M059J (cell line): ENCODE measurements at regions not wholly inside any gene's neighbourhood (a gene's known extent, or its start where the extent isn't known, plus 50 kb on each side); places are given as distances from the start of the nearest gene placed in this dataset.
A peak's percentile ranks its signal among the peaks of the same experiment; 100 is the strongest.

Experiments
- DNase-seq: peaks from one replicate; pipeline ENCODE4 v3.0.0-alpha.2; 2012; ENCODE audit warnings: low read depth

DNA sequence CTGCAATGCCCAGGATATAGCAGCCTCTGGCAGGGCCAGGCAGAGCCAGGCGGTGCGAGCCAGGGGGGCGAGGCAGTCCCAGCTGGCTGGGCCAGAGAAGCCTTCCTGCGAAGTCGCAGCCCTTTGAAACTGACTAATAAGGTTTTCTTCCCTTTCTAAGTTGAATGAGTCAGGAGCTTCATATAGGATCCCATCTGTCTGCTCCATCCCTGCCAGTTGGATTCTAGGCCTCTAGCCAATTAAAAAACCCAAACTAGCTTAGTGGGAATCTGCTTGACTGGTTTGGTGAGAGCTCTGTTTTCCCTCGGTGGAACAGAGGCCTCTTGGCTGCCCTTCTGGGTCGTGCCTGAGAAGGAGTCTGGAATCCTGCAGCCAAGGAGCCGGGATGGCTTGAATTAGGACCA lies 70.1 kb upstream of the RAPGEF1 start:
- DNase-seq, result peak; percentile 57

DNA sequence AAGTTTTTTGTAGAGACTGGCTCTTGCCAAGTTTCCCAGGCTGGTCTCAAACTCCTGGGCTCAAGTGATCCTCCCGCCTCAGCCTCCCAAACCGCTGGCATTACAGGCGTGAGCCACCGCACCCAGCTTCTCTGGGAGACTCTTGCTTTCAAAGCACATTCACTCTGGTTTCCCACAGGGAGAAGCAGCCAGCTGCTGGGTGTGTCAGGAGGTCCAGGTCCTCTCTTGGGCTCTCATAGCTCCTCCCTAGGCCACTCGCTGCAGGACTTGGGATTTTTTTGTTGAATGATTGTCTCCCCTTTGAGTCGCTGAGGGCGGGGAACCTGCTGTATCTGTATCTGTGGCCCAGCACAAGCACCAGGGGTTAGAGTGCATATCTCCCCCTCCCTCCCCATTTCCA lies 68.4 kb upstream of the RAPGEF1 start:
- no peak for DNase-seq

DNA sequence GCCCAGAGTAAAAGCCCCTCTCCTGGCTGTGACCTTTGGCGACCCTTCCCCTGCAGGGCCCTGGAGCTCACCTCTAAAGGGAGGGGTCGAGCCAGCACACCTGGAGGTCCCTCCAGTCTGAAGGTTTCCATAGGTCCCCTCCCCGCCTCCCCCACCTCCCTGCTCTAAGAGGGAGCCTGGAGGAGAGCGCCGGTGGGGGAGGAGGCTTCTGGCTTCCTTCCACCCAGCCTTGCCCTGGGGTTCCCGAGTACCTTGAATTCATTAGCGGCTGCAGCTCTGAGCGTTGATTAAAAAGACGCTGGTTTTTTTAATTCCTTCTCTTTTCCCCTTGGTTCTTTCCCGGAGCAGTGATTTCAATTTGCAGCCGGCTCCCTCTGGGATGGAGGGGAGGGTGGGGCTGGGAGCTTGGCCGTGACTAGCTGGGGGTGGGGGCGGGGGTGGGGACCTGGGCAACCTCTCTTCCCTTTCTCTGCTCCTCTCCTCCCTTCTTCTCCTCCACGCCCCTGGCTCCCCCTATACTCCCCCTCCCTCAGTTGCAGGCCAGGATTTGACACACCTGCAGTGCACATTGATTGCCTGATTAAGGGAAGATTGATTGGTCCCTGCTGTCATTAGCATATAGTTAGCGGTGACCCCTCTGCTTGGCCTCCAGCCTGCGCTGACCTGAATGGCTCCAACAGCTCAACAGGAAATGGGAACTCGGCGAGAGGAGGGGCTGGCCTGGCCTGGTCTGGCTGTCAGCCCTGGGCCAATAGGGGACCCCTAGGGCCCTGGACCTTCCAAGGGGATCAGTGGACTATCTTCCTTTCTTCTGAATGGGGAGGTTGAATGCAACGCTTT lies 67.5 kb upstream of the RAPGEF1 start:
- no peak for DNase-seq

DNA sequence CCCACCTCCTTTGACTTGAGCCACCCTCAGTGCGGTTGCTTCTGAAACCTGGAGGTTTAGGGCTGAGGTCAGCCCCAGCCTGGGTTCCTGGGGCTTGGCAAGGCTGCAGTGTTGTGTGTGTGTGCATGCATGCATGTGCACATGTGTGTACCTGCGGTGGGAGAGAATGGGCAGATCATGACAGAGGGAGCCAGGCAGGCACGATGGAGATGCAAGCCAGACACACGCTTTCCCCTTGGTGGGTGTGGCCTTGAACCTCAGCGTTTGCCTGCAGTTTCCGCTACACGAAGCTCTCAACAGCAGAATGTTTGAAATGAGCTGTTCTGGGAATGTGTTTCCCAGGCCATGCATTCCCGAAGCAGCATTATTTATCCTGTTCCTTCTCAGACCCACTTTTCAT lies 65.9 kb upstream of the RAPGEF1 start:
- no peak for DNase-seq

DNA sequence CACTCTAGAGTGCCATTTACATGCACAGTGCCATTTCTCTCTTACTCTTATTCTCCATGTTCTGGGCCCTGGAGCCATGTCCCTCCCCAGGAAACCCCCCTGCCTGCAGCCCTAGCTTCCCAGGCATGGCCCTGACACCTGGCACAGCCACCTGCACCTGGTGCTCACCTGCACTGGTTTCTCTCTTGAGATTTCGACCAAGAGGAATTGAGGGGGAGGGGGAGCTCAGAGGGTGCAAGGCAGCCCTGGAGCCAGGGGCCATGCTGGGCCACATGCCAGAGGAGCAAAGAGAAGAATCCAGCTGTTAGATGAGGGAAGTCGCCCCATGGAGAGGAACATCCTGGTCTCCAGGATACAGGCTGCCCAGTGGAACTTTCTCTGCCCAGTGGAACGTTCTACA lies 65.0 kb upstream of the RAPGEF1 start:
- no peak for DNase-seq

DNA sequence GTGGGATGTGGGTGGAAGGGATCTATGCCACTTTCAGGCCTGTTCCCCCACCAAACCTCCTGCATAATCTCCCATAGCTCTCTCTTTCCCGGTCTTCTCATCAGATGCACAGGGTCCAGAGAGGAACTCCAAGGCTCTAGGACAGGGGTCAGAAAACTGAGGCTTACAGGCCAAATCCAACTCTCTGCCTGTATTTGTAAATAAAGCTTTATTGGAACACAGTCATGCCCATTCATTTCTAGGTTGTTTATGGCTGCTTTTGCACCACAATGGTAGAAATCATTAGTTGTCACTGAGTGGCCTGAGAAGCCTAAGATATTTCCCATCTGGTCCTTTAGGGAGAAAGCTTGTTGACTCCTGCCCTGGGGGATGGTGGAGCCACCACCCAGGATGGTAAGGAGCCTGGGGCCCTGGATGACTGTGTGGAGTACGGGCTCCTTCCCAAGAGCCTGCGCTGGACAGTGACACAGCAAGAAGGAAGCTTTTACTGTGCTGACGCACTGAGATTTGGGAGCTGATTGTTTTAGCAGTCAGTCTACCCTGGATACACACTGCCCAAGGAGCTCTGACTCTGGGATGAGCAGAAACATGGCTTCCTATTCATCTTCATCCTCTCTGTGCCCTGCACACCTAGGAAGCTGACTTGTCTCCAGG lies 64.0 kb upstream of the RAPGEF1 start:
- no peak for DNase-seq

DNA sequence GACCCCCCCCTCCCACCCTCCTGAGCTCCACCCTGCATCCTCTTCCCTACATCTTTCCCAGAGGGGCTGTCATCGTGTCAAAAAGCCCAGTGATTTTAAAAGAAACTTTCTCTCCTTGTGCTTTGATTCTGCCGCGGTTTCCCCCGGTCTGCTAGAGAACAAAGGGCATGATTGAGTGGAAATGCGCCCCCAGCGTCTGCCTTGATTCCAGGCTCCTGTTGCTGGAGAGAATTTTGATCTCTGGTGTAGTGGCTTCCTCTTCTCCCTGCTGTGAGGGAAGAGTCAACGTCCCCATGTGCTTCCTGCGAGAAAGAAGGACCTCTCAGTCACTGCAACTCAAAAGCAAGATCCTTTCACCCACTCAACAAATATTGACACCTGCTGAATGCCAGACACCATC lies 61.9 kb upstream of the RAPGEF1 start:
- no peak for DNase-seq

DNA sequence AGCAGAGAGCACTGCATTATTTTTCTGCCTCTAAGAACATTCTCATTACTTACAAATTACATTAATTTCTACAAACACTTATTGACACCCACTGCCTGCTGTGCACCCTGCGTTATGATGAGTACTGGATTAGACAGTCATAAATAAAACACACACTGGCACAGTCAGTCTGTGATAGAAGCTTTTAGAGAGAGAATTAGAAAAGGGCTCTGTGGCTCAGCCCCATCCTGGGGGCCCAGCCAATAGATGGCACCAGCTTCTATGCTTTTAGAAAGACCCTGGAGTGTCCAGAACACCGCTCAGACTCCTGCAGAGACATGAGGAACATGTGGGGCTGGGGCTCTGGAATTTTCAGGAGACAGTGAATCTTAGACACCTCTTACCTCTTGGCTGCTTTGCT lies 61.0 kb upstream of the RAPGEF1 start:
- no peak for DNase-seq

DNA sequence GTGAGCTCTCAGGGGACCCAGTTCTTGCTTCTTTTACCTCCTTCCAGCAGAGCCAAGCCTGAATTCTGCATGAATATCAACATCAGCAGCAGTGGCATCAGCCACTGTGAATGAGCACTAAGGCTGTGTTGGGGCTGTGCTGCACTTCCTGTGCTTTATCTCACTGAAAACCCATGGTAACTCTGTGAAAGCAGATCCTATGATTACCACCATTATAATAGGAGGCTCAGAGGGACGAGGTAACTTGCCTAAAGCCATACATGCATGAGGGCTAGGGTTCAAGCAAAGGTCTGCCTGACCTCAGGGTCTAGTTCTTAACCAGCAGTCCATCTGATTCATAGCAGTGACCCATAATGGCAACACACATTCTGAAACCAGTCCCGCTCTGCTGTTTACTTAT lies 60.5 kb upstream of the RAPGEF1 start:
- DNase-seq, result no peak

DNA sequence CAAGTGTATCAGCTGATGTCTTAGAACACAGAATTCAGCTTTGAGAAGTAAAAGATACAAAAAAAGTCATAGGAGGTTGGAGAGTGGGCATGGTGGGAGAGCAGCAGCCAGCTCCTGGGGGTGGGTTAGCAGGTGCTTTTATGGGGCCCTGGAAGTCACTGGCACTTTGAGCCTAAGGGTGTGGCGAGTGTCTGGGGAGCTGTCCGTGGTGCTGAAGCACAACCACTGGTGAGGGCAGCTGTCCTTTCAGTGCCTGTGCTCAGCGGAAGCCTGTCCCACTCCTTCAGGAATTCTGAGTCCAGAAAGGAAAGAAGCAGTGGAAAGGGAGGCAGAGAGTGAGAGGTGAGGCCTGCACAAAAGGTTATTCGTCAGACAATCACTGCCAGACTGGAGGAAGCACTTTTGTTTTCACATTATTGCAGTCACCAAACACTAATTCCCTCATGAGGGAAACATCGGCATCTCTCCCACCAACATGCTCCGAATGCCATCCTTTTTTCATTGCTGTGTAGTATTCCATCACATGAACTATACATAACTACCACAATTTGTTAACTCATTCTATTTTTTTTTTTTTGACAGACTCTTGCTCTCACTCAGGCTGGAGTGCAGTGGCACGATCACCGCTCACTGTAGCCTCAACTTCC lies 59.4 kb upstream of the RAPGEF1 start:
- peak; percentile 45 for DNase-seq

DNA sequence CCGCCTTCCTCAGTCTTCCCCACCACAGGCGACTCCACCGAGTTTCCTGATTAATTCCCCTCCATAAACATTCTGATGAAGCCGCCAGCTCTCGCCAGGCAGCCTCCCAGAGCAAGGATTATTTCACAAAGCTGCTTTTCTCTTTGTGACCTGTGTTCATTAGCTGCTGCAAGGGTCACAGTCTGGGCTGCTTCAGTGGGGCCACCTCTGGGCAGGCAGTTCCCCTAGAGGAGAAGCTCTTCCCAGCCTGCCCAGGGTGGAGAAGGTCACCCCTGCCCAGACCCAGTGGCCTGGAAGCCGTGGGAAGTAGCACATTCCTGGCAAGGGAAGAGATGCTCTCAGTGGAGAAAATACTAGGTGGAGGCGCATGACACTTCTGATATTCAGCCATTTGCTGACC lies 58.4 kb upstream of the RAPGEF1 start:
- DNase-seq, result no peak

DNA sequence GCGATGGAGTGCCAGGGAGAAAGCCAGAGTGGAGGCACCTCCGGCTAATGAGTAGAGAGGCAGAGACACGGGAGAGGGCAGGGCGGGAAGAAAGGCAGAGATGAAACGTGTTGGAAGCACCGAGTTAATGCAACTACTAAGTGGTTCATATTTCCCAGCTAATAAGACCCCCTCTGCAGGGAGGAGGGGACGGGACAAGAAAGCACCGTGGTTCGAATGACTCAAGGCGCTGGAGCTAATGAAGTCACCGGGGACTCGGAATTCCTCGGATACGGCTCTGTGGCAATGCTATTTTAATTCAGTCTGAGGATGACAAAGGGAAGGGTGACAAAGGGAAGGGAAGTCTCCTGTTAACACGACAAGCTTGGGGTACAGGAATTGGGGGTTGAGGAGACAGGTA lies 54.5 kb upstream of the RAPGEF1 start:
- DNase-seq, result no peak

DNA sequence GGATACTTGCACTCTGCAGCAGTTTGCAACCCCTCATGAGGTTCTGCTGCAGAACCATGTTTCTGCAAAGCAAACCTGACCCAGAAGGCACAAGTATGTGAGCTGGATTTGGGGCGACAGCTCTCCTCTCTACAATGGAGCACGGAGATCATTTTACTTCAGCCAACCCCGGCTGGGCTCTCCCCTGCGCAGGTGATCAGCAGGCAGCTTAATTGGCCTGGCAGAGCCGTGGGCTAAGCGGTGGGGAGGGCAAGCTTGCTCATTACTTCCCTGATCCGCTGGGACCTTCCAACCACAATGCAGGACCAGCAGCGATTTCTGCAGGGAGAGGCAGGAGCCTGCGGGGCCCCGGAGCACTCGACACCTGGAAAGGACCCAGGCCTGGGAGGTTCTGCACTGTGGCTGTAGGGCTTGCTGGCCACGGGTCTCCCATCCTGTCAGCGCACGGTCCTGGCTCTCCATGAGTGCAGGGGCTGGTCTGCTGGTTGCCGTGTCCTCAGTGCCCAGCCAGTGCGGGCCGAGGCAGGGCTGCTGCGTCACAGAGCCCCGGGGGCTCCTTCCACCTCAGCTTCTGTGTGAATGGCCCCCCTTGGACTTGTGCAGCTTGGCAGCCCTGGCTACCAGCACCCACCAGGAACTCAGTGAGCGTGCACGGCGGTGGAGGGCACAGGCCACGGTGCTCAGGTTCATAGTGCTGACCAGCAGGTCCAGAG lies 51.8 kb upstream of the RAPGEF1 start:
- no peak for DNase-seq
